GM23248 (cell line): ENCODE measurements at regions not wholly inside any gene's neighbourhood (a gene's known extent, or its start where the extent isn't known, plus 50 kb on each side); places are given as distances from the start of the nearest gene placed in this dataset.

ENCODE experiments used
- EZH2 ChIP-seq: fragments of 200-600 bp; sonication (generic); IDR thresholded peaks from 2 replicates; pipeline ENCODE4 v1.6.1; 2018; ENCODE audit warnings: antibody characterized with exemption, mild to moderate bottlenecking; ENCODE audit not compliant: insufficient read depth, poor library complexity, severe bottlenecking
- EZH2phosphoT487 ChIP-seq: fragments of 200-600 bp; sonication (generic); IDR thresholded peaks from 2 replicates; pipeline ENCODE4 v1.6.1; 2018; ENCODE audit warnings: antibody characterized with exemption, moderate library complexity, mild to moderate bottlenecking, low read depth; ENCODE audit not compliant: insufficient read depth

GRCh38 chr20:57076951-57077350 is 189.5 kb downstream of the BMP7 start:
- TF ChIP-seq EZH2phosphoT487 (no peak), EZH2 (no peak)
